Astrocyte (in vitro differentiated cells and primary cell): ENCODE measurements at regions not wholly inside any gene's neighbourhood (a gene's known extent, or its start where the extent isn't known, plus 50 kb on each side); places are given as distances from the start of the nearest gene placed in this dataset.

Experiments used
- DNase-seq: peaks from one replicate; pipeline ENCODE4 v3.0.0-alpha.2; 2010; ENCODE audit warnings: low read depth
- FAIRE-seq: peaks from 2 replicates; lab custom pipeline; 2011; peaks lifted over from hg19 to GRCh38; lab: Jason Lieb, UNC
- H2AFZ ChIP-seq: 2 replicates; pipeline ENCODE4 v1.6.0; 2012; ENCODE audit warnings: low read depth, low read length, inconsistent platforms
- H3K27ac ChIP-seq: 2 replicates; pipeline ENCODE4 v1.5.1; 2011; ENCODE audit warnings: low read depth, low read length, inconsistent platforms
- H3K27me3 ChIP-seq: 2 replicates; pipeline ENCODE4 v1.6.0; 2011; ENCODE audit warnings: low read length, inconsistent platforms; ENCODE audit not compliant: insufficient read depth
- H3K36me3 ChIP-seq: 2 replicates; pipeline ENCODE4 v1.5.1; 2011; ENCODE audit warnings: low read length, inconsistent platforms; ENCODE audit not compliant: insufficient read depth
- H3K4me1 ChIP-seq: 2 replicates; pipeline ENCODE4 v1.5.1; 2011; ENCODE audit warnings: low read length, inconsistent platforms; ENCODE audit not compliant: insufficient read depth
- H3K4me2 ChIP-seq: 2 replicates; pipeline ENCODE4 v1.6.0; 2012; ENCODE audit warnings: low read length, inconsistent platforms
- H3K4me3 ChIP-seq: 2 replicates; pipeline ENCODE4 v1.5.1; 2011; ENCODE audit warnings: low read depth, mild to moderate bottlenecking, low read length, inconsistent platforms; ENCODE audit not compliant: insufficient read depth
- H3K79me2 ChIP-seq: 2 replicates; pipeline ENCODE4 v1.6.0; 2012; ENCODE audit warnings: mild to moderate bottlenecking, low read length, inconsistent platforms; ENCODE audit not compliant: insufficient read depth
- H3K9ac ChIP-seq: 2 replicates; pipeline ENCODE4 v1.6.0; 2012; ENCODE audit warnings: mild to moderate bottlenecking, low read length, inconsistent platforms
- H3K9me3 ChIP-seq: 2 replicates; pipeline ENCODE4 v1.5.1; 2012; ENCODE audit warnings: low read depth, mild to moderate bottlenecking, low read length, inconsistent platforms; ENCODE audit not compliant: insufficient read depth
- H4K20me1 ChIP-seq: 2 replicates; pipeline ENCODE4 v1.6.0; 2012; ENCODE audit warnings: low read length, inconsistent platforms; ENCODE audit not compliant: insufficient read depth
- H3K27ac Mint-ChIP-seq: one replicate; pipeline ENCODE4 v1.8.0; 2021; ENCODE audit warnings: mild to moderate bottlenecking, mixed read lengths; ENCODE audit not compliant: unreplicated experiment
- H3K27me3 Mint-ChIP-seq: one replicate; pipeline ENCODE4 v1.8.0; 2021; ENCODE audit warnings: low read depth, mixed read lengths; ENCODE audit not compliant: unreplicated experiment
- H3K36me3 Mint-ChIP-seq: one replicate; pipeline ENCODE4 v1.8.0; 2021; ENCODE audit warnings: low read depth, mixed read lengths; ENCODE audit not compliant: unreplicated experiment
- H3K4me1 Mint-ChIP-seq: one replicate; pipeline ENCODE4 v1.8.0; 2021; ENCODE audit warnings: low read depth, mixed read lengths; ENCODE audit not compliant: unreplicated experiment
- H3K4me3 Mint-ChIP-seq: one replicate; pipeline ENCODE4 v1.8.0; 2021; ENCODE audit warnings: mild to moderate bottlenecking, moderate library complexity, mixed read lengths; ENCODE audit not compliant: unreplicated experiment
- H3K9me3 Mint-ChIP-seq: one replicate; pipeline ENCODE4 v1.8.0; 2021; ENCODE audit warnings: mild to moderate bottlenecking, mixed read lengths; ENCODE audit not compliant: unreplicated experiment
- EZH2 ChIP-seq: IDR thresholded peaks from 2 replicates; pipeline ENCODE4 v1.6.1; 2012; ENCODE audit warnings: mild to moderate bottlenecking, low read length, inconsistent platforms; ENCODE audit not compliant: insufficient read depth
- TF ChIP-seq, protein P1 (sequence below): IDR thresholded peaks from 2 replicates; pipeline ENCODE4 v1.5.1; 2011; ENCODE audit warnings: low read depth, mild to moderate bottlenecking, inconsistent platforms, low read length, moderate library complexity; ENCODE audit not compliant: insufficient read depth

- Mint-ChIP-seq H3K36me3 (no peaks in the 10 kb centered on the region), H3K4me3 (no peak overlapping the region), H3K4me1 (peaks cover 4% of the 10 kb centered on the region), H3K27ac (no peak overlapping the region), H3K27me3 (peaks cover 3% of the 10 kb centered on the region), H3K9me3 (no peaks in the 10 kb centered on the region)
- Histone ChIP-seq H3K4me3 (no peak overlapping the region), H3K4me1 (peaks cover 6% of the 10 kb centered on the region), H3K79me2 (no peaks in the 10 kb centered on the region), H3K9ac (no peak overlapping the region), H3K27me3 (peaks cover 8% of the 10 kb centered on the region), H3K4me2 (no peak overlapping the region), H3K27ac (no peak overlapping the region), H3K9me3 (no peaks in the 10 kb centered on the region), H4K20me1 (peaks cover 62% of the 10 kb centered on the region), H2AFZ (no peak overlapping the region), H3K36me3 (no peaks in the 10 kb centered on the region)
- no peak for TF ChIP-seq EZH2
- TF ChIP-seq, protein P1, sequence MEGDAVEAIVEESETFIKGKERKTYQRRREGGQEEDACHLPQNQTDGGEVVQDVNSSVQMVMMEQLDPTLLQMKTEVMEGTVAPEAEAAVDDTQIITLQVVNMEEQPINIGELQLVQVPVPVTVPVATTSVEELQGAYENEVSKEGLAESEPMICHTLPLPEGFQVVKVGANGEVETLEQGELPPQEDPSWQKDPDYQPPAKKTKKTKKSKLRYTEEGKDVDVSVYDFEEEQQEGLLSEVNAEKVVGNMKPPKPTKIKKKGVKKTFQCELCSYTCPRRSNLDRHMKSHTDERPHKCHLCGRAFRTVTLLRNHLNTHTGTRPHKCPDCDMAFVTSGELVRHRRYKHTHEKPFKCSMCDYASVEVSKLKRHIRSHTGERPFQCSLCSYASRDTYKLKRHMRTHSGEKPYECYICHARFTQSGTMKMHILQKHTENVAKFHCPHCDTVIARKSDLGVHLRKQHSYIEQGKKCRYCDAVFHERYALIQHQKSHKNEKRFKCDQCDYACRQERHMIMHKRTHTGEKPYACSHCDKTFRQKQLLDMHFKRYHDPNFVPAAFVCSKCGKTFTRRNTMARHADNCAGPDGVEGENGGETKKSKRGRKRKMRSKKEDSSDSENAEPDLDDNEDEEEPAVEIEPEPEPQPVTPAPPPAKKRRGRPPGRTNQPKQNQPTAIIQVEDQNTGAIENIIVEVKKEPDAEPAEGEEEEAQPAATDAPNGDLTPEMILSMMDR: no peak
- DNase-seq (no peak), FAIRE-seq (no peak)
Measured at GRCh38 chr22:48580481-48580970, 1247.1 kb downstream of the BRD1 start.

DNA sequence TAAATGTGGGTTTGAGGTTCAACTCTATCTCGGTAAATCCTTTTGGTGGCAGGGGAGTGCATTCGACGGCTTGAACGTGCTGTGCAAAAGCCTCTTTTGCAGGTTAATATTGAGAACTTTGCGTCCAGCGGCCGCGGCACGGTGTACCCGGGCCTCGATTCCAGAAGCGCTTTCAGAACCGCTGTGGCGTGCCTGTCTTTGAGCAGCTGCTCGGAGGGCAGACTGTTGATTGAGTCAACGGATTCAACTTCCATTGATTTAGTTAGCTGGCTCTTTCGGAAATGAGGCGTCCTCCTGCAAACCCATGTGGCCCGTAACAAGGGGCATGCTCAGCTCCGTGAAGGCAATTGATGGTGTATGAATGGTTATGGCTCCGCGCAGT, 1247.8 kb downstream of the BRD1 start:
- no peak for FAIRE-seq
- no peak overlapping the region for H3K4me3 Mint-ChIP-seq

More for the DNA sequence above, 1247.8 kb downstream of the BRD1 start:
- no peaks in the 10 kb centered on the region for H3K9me3 ChIP-seq
- peaks cover 4% of the 10 kb centered on the region for H3K4me1 Mint-ChIP-seq
- no peak for DNase-seq
- H2AFZ ChIP-seq: no peak overlapping the region
- peaks cover 3% of the 10 kb centered on the region for H3K27me3 Mint-ChIP-seq
- TF ChIP-seq, protein P1: no peak
- TF ChIP-seq EZH2: no peak
- H4K20me1 ChIP-seq: peaks cover 57% of the 10 kb centered on the region
- H3K27me3 ChIP-seq: peaks cover 8% of the 10 kb centered on the region
- no peaks in the 10 kb centered on the region for H3K79me2 ChIP-seq
- no peak overlapping the region for H3K4me3 ChIP-seq
- H3K4me1 ChIP-seq: peaks cover 6% of the 10 kb centered on the region
- no peaks in the 10 kb centered on the region for H3K9me3 Mint-ChIP-seq
- H3K27ac ChIP-seq: no peak overlapping the region
- H3K9ac ChIP-seq: no peak overlapping the region
- no peaks in the 10 kb centered on the region for H3K36me3 ChIP-seq
- H3K27ac Mint-ChIP-seq: no peak overlapping the region
- H3K4me2 ChIP-seq: peak overlapping the region; percentile 44
- H3K36me3 Mint-ChIP-seq: no peaks in the 10 kb centered on the region
